B cell (primary cell): ENCODE measurements at regions not wholly inside any gene's neighbourhood (a gene's known extent, or its start where the extent isn't known, plus 50 kb on each side); places are given as distances from the start of the nearest gene placed in this dataset.

ENCODE experiments used
- EZH2 ChIP-seq: IDR thresholded peaks from 2 replicates; pipeline ENCODE4 v1.6.1; 2012; ENCODE audit warnings: borderline replicate concordance, low read depth, mild to moderate bottlenecking, moderate library complexity, low read length; ENCODE audit not compliant: insufficient read depth, poor library complexity, severe bottlenecking
- TF ChIP-seq, protein P1 (sequence below): fragments of 200-600 bp; IDR thresholded peaks from one replicate; pipeline ENCODE4 v1.8.0; 2022; ENCODE audit warnings: antibody characterized with exemption, mild to moderate bottlenecking

DNA sequence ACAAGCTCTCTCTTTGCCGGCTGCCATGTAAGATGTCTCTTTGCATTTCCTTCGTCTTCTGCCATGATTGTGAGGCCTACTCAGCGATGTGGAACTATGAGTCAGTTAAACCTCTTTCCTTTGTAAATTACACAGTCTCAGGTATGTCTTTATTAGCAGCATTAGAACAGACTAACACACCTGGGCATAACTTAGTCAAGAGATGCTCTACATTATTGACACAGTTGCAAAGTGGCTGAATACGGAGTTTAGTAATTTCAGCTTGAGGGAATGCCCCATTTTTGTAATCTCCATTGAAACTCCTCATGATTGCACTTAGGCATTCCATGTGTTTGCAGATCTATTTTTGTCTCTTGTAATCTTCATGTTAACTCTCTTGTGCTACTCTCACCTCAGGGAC is 299.5 kb upstream of the HAND2 start:
- TF ChIP-seq, protein P1, sequence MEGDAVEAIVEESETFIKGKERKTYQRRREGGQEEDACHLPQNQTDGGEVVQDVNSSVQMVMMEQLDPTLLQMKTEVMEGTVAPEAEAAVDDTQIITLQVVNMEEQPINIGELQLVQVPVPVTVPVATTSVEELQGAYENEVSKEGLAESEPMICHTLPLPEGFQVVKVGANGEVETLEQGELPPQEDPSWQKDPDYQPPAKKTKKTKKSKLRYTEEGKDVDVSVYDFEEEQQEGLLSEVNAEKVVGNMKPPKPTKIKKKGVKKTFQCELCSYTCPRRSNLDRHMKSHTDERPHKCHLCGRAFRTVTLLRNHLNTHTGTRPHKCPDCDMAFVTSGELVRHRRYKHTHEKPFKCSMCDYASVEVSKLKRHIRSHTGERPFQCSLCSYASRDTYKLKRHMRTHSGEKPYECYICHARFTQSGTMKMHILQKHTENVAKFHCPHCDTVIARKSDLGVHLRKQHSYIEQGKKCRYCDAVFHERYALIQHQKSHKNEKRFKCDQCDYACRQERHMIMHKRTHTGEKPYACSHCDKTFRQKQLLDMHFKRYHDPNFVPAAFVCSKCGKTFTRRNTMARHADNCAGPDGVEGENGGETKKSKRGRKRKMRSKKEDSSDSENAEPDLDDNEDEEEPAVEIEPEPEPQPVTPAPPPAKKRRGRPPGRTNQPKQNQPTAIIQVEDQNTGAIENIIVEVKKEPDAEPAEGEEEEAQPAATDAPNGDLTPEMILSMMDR = no peak
- TF ChIP-seq EZH2 = no peak
